GM12878 (cell line): ENCODE measurements at regions not wholly inside any gene's neighbourhood (a gene's known extent, or its start where the extent isn't known, plus 50 kb on each side); places are given as distances from the start of the nearest gene placed in this dataset.

Source experiments
- ATAC-seq: fragments of 200-7000 bp; cut with Tn5 transposase; 3 replicates; pipeline ENCODE4 v1.9.1; 2020; ENCODE audit warnings: mild to moderate bottlenecking, moderate library complexity
- BruUV-seq: library from RNA; stranded (reverse); fragments of 400-500 nt; replicated peaks from 2 replicates; lab custom pipeline; 2021; lab: Mats Ljungman, UMichigan
- CTCF ChIA-PET: fragments of 300-600 bp; sonication (Branson Sonifier 250); formaldehyde crosslinking; extraction: SDS; loops from one replicate; lab custom pipeline; 2021; ENCODE audit warnings: inconsistent platforms; lab: Yijun Ruan, JAX
- POLR2A ChIA-PET: fragments of 350-600 bp; formaldehyde crosslinking; extraction: SDS; loops from one replicate; lab custom pipeline; 2021; ENCODE audit warnings: inconsistent platforms; lab: Charles Lee
- RAD21 ChIA-PET: fragments of 300-600 bp; sonication (Branson Sonifier 250); formaldehyde crosslinking; loops from one replicate; lab custom pipeline; 2023; ENCODE audit warnings: antibody characterized with exemption; ENCODE audit not compliant: unreplicated experiment; lab: Charles Lee
- SMC1A ChIA-PET: fragments of 300-600 bp; sonication (Branson Sonifier 250); formaldehyde crosslinking; loops from one replicate; lab custom pipeline; 2023; ENCODE audit not compliant: unreplicated experiment, uncharacterized antibody; lab: Charles Lee
- DNase-seq: peaks from one replicate; pipeline ENCODE4 v3.0.0-alpha.2; 2011; ENCODE audit warnings: low read depth, low spot score
- FAIRE-seq: peaks from 3 replicates; lab custom pipeline; 2011; peaks lifted over from hg19 to GRCh38; lab: Jason Lieb, UNC
- H2AFZ ChIP-seq: 2 replicates; pipeline ENCODE4 v1.6.0; 2011; ENCODE audit warnings: low read depth, low read length, control low read depth; ENCODE audit not compliant: control insufficient read depth
- H3K27ac ChIP-seq: 2 replicates; pipeline ENCODE4 v1.5.1; 2011; ENCODE audit warnings: control low read depth; ENCODE audit not compliant: control insufficient read depth, insufficient read depth
- H3K27me3 ChIP-seq, 2 experiments: replicated peaks in 1 of 2; 2 replicates each; pipeline versions ENCODE4 v1.6.0 to v1.6.1; 2011; ENCODE audit warnings: low read length in 1 of 2; ENCODE audit not compliant: control insufficient read depth in 2 of 2, insufficient read depth in 2 of 2
- H3K36me3 ChIP-seq, 2 experiments: 2 replicates each; pipeline ENCODE4 v1.5.1; 2011; ENCODE audit warnings: low read length in 1 of 2; ENCODE audit not compliant: control insufficient read depth in 2 of 2, insufficient read depth in 2 of 2
- H3K4me1 ChIP-seq: 2 replicates; pipeline ENCODE4 v1.6.1; 2011; ENCODE audit warnings: mild to moderate bottlenecking, low read length, moderate library complexity, mixed read lengths; ENCODE audit not compliant: control insufficient read depth, insufficient read depth
- H3K4me2 ChIP-seq: 2 replicates; pipeline ENCODE4 v1.6.0; 2011; ENCODE audit warnings: control low read depth; ENCODE audit not compliant: control insufficient read depth, insufficient read depth
- H3K4me3 ChIP-seq: fragments of 200-600 bp; sonication (generic); 2 replicates; pipeline ENCODE4 v1.5.1; 2016
- H3K79me2 ChIP-seq: 2 replicates; pipeline ENCODE4 v1.6.0; 2011; ENCODE audit warnings: low read length; ENCODE audit not compliant: control insufficient read depth, insufficient read depth
- H3K9ac ChIP-seq: 2 replicates; pipeline ENCODE4 v1.8.0; 2011; ENCODE audit warnings: low read length, control low read depth, mixed read lengths; ENCODE audit not compliant: control insufficient read depth, insufficient read depth
- H3K9me3 ChIP-seq: replicated peaks from 3 replicates; pipeline ENCODE4 v1.5.1; 2011; ENCODE audit warnings: mild to moderate bottlenecking, low read length; ENCODE audit not compliant: control insufficient read depth, insufficient read depth
- H4K20me1 ChIP-seq: 2 replicates; pipeline ENCODE4 v1.6.0; 2011; ENCODE audit not compliant: control insufficient read depth, insufficient read depth
- RB1 ChIP-seq: fragments of 450-650 bp; formaldehyde crosslinking; IDR thresholded peaks from 2 replicates; pipeline ENCODE4 v1.6.1; 2017; ENCODE audit warnings: mild to moderate bottlenecking, borderline replicate concordance
- WGBS: methylation state at CpG from one replicate; pipeline ENCODE4 v1.1.6; 2016; ENCODE audit warnings: low lambda C conversion rate; ENCODE audit not compliant: insufficient replicate concordance, insufficient coverage; ENCODE audit errors: missing lambda C conversion rate; 5-methylcytosine and 5-hydroxymethylcytosine counted together
- in situ Hi-C: fragments of 300-500 bp; cut with MboI; formaldehyde crosslinking; loops from 9 replicates; pipeline ENCODE4 v1.14.3; 2018; ENCODE audit warnings: mixed read lengths
- intact Hi-C: fragments of 100-400 bp; cut with micrococcal nuclease; formaldehyde crosslinking; loops from one replicate; pipeline ENCODE4 v1.14.2; 2022; ENCODE audit not compliant: unreplicated experiment
- TF ChIP-seq, protein P1 (sequence below): fragments of 450-650 bp; IDR thresholded peaks from 2 replicates; pipeline ENCODE4 v1.6.1; 2016; ENCODE audit warnings: mild to moderate bottlenecking
- TF ChIP-seq, protein P2 (sequence below): fragments of 450-650 bp; IDR thresholded peaks from 2 replicates; pipeline ENCODE4 v1.6.1; 2018; ENCODE audit warnings: borderline replicate concordance, mild to moderate bottlenecking; ENCODE audit not compliant: partially characterized antibody

DNA sequence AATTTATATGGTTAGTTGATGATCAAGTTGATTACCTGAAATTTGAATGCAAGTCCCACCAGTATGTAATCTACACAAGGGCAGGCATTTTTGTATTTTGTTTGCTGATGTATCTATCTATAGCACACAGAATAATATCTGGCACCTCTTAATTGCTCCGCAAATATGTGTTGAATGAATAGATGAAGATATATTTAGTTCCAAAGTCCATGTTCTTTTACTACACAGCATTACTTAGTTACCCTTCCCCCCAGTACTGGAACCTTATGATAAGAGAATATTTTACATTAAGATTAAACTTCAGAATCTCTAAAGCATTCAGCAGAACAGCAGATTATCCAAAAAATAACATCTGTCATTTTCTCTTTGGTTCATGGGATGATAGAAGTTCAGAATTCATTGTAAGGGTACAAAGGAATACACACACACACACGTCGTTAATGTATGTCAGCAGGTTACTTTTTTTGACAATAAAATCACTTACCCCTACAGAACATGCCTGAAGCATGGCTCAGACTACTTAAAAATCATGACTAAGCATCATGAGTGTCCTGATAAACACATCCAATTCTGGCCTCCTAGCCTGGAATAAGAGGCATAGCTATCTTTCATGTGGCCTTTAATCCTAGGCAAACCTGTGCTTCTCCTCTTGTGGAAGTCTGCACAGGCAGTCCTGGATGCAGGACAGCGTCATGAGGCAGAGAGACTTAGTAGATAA is 148.9 kb upstream of the TBC1D5 start:
- in situ Hi-C loops (no loop called here), intact Hi-C loops (loop anchor here (5.0 kb wide), 1 partner anchor 236 kb away; no protein-coding TSS in a partner anchor)
- no peaks in the 10 kb centered on the region for H4K20me1 ChIP-seq
- no peak for ATAC-seq
- no peaks in the 10 kb centered on the region for H3K4me1 ChIP-seq
- no peaks in the 10 kb centered on the region; the same call in 2 of the 3 replicates for H3K9me3 ChIP-seq
- no peaks in the 10 kb centered on the region for H3K27me3 ChIP-seq
- CTCF ChIA-PET, result interaction anchor here (4.2 kb wide), 1 partner anchor 235 kb away, joined by 33 read pairs; no protein-coding TSS in a partner anchor
- SMC1A ChIA-PET, result interaction anchor here (1.1 kb wide), 1 partner anchor 10 kb away, joined by 4 read pairs; no protein-coding TSS in a partner anchor
- no peak overlapping the region for H3K4me3 ChIP-seq
- no peaks in the 10 kb centered on the region for H3K79me2 ChIP-seq
- BruUV-seq, result no TSS peak
- no peaks in the 10 kb centered on the region for H3K36me3 ChIP-seq
- DNase-seq, result no peak
- no peak overlapping the region for H2AFZ ChIP-seq
- RAD21 ChIA-PET, result no interaction called here
- POLR2A ChIA-PET, result no interaction called here
- no peak for TF ChIP-seq RB1
- TF ChIP-seq, protein P1, sequence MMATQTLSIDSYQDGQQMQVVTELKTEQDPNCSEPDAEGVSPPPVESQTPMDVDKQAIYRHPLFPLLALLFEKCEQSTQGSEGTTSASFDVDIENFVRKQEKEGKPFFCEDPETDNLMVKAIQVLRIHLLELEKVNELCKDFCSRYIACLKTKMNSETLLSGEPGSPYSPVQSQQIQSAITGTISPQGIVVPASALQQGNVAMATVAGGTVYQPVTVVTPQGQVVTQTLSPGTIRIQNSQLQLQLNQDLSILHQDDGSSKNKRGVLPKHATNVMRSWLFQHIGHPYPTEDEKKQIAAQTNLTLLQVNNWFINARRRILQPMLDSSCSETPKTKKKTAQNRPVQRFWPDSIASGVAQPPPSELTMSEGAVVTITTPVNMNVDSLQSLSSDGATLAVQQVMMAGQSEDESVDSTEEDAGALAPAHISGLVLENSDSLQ, result no peak
- TF ChIP-seq, protein P2, sequence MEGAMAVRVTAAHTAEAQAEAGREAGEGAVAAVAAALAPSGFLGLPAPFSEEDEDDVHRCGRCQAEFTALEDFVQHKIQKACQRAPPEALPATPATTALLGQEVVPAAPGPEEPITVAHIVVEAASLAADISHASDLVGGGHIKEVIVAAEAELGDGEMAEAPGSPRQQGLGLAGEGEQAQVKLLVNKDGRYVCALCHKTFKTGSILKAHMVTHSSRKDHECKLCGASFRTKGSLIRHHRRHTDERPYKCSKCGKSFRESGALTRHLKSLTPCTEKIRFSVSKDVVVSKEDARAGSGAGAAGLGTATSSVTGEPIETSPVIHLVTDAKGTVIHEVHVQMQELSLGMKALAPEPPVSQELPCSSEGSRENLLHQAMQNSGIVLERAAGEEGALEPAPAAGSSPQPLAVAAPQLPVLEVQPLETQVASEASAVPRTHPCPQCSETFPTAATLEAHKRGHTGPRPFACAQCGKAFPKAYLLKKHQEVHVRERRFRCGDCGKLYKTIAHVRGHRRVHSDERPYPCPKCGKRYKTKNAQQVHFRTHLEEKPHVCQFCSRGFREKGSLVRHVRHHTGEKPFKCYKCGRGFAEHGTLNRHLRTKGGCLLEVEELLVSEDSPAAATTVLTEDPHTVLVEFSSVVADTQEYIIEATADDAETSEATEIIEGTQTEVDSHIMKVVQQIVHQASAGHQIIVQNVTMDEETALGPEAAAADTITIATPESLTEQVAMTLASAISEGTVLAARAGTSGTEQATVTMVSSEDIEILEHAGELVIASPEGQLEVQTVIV, result no peak
- no peak overlapping the region for H3K4me2 ChIP-seq
- WGBS, result 23% methylated on average over 4 of the region's 4 CpGs
- no peak overlapping the region for H3K27ac ChIP-seq
- no peak overlapping the region for H3K9ac ChIP-seq
- FAIRE-seq, result no peak
